Activated naive CD4-positive, alpha-beta T cell treated with anti-CD3 and anti-CD28 coated beads, Interleukin-2, amount 10 ng/mL, durations not matched to agents 7 days and 5 days (primary cell): ENCODE measurements at regions not wholly inside any gene's neighbourhood (a gene's known extent, or its start where the extent isn't known, plus 50 kb on each side); places are given as distances from the start of the nearest gene placed in this dataset.
"Not testable (repeated sequence)": the region's sequence is repeated elsewhere in the genome, so short reads cannot be mapped to it uniquely, and the experiment has no call there.

Experiments used
- CTCF ChIA-PET: fragments of 350-600 bp; sonication (Branson Sonifier 250); formaldehyde crosslinking; loops from one replicate; lab custom pipeline; 2021; ENCODE audit warnings: antibody characterized with exemption; lab: Charles Lee
- DNase-seq: peaks from one replicate; pipeline ENCODE4 v3.0.0-alpha.2; 2020
- H3K27ac Mint-ChIP-seq: one replicate; pipeline ENCODE4 v1.8.0; 2021; ENCODE audit warnings: mild to moderate bottlenecking, moderate library complexity, mixed read lengths
- H3K27me3 Mint-ChIP-seq: one replicate; pipeline ENCODE4 v1.8.0; 2021; ENCODE audit warnings: mild to moderate bottlenecking, mixed read lengths
- H3K36me3 Mint-ChIP-seq: one replicate; pipeline ENCODE4 v1.8.0; 2021; ENCODE audit warnings: mixed read lengths
- H3K4me1 Mint-ChIP-seq: one replicate; pipeline ENCODE4 v1.8.0; 2021; ENCODE audit warnings: mixed read lengths
- H3K4me3 Mint-ChIP-seq: one replicate; pipeline ENCODE4 v1.8.0; 2021; ENCODE audit warnings: mild to moderate bottlenecking, moderate library complexity, mixed read lengths
- H3K9me3 Mint-ChIP-seq: one replicate; pipeline ENCODE4 v1.8.0; 2021; ENCODE audit warnings: mixed read lengths

DNA sequence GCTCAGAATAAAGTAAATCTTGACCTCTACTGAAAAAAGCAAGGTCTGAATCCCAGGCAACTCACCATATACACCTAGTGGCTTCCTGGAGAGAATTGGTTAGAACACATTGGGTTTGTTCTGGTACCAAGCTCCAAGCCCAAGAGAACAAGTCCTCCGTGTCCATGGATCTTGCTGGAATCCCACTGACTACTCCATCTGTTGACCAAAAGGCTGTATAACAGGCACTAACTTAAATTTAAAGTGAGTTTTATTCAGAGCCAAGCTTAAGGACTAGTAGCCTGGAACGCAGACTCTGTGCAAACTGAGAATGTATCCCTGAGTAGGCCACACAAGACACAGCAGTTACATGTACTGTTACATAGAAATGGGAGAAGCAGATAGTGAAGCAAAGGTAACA, 342.1 kb upstream of the LRRC3B start:
- Mint-ChIP-seq H3K4me1 (no peaks in the 10 kb centered on the region), H3K27ac (no peak overlapping the region), H3K36me3 (no peaks in the 10 kb centered on the region), H3K9me3 (peaks cover 28% of the 10 kb centered on the region), H3K27me3 (no peaks in the 10 kb centered on the region), H3K4me3 (no peak overlapping the region)
- no peak for DNase-seq
- CTCF ChIA-PET: no interaction called here

GRCh38 chr3:26281284-26281985, 341.1 kb upstream of the LRRC3B start:
- Mint-ChIP-seq H3K27me3 (no peaks in the 10 kb centered on the region), H3K36me3 (no peaks in the 10 kb centered on the region), H3K9me3 (peaks cover 30% of the 10 kb centered on the region), H3K4me1 (no peaks in the 10 kb centered on the region), H3K4me3 (no peak overlapping the region), H3K27ac (no peak overlapping the region)
- CTCF ChIA-PET: no interaction called here
- DNase-seq: no peak

- H3K27me3 Mint-ChIP-seq, H3K27ac Mint-ChIP-seq, H3K4me3 Mint-ChIP-seq, H3K36me3 Mint-ChIP-seq, H3K4me1 Mint-ChIP-seq, CTCF ChIA-PET, DNase-seq: not testable (repeated sequence)
- H3K9me3 Mint-ChIP-seq: peaks cover 34% of the 10 kb centered on the region
Observed at GRCh38 chr3:26284503-26284902, 338.1 kb upstream of the LRRC3B start.

DNA sequence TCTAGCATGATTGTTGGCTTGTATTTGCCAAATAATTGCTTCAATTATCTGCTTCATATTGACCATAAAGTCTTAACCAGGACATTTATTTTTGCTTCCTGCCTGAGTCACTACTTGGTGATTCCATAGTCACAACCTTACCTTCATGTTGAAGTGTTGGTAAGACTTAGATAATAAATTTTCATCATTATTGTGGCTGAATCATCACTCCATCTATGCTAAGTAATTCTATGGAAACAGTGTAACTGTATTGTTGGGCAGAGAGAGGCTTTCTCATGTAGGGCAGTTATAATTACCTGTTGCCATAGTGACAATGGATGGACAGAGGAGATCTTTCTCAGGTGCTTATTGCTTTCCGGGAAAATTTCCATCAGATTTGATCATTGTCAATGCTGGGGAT, 330.7 kb upstream of the LRRC3B start:
- no peaks in the 10 kb centered on the region for H3K36me3 Mint-ChIP-seq
- peaks cover 8% of the 10 kb centered on the region for H3K9me3 Mint-ChIP-seq
- H3K27me3 Mint-ChIP-seq: no peaks in the 10 kb centered on the region
- no peaks in the 10 kb centered on the region for H3K4me1 Mint-ChIP-seq
- no peak overlapping the region for H3K27ac Mint-ChIP-seq
- CTCF ChIA-PET: no interaction called here
- no peak overlapping the region for H3K4me3 Mint-ChIP-seq
- DNase-seq: no peak

DNA sequence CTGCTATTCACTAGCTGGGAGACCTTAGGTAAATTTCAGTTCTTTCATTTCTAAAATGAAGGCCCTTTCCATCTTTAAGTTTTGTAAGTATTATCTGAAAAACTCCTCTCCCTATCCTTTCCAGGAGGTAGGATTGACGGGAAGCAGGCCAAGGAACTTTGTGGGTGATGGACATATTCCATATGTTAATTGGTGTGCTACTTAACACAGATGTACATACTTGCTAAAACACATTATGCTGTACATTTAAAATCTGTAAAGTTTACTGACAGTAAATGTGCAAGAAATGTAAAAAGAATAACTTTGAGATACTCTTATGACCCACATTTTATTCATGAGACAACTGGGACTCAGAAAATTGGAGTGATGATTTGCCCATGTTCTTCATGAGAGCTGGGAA, 329.8 kb upstream of the LRRC3B start:
- DNase-seq: no peak
- Mint-ChIP-seq H3K27ac (no peak overlapping the region), H3K9me3 (peaks cover 8% of the 10 kb centered on the region), H3K27me3 (no peaks in the 10 kb centered on the region), H3K36me3 (no peaks in the 10 kb centered on the region), H3K4me1 (no peaks in the 10 kb centered on the region), H3K4me3 (no peak overlapping the region)
- CTCF ChIA-PET: no interaction called here

DNA sequence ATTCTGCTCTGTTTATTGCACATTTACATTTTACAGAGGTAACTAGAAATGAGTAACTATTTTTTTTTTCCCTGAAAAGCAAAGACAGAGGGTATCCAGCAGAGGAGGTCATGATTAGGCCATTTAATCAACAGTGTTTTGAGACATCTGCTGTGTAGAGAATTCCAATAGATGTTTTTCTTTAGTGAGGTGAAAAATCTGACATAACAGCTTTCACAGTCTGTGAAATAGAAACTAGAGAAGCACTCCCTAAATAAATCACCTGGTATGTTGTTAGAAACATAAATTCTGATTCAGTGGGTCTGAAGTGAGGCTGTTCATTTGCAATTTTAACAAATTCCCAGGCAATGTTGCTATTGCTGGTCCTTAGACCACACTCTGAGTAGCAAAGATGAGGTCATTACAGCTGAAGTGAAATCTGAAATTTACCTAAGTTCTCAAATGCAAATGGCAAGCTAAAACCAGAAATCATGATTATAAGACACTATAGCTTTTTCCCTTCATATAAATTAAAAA, 329.2 kb upstream of the LRRC3B start:
- Mint-ChIP-seq H3K27ac (no peak overlapping the region), H3K4me1 (no peaks in the 10 kb centered on the region), H3K36me3 (no peaks in the 10 kb centered on the region), H3K4me3 (no peak overlapping the region), H3K27me3 (no peaks in the 10 kb centered on the region), H3K9me3 (peaks cover 8% of the 10 kb centered on the region)
- CTCF ChIA-PET: no interaction called here
- DNase-seq: no peak

DNA sequence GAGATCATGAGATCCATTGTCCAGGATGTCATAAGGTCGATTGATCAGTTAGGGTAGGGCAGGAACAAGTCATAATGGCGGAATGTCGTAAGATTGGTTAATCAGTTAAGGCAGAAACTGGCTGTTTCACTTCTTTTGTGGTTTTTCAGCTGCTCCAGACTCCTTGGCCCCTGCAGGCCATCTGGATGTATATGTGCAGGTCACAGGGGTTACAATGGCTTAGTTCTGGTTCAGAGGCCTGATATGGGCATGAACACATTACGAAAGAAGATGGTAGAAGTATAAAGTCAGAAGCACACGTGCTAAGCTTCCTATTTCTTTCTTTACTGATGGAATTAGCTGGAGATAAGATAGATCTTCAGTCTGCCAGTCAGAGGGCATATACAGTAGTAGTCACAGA, 315.4 kb upstream of the LRRC3B start:
- DNase-seq: no peak
- Mint-ChIP-seq H3K4me3 (no peak overlapping the region), H3K27me3 (no peaks in the 10 kb centered on the region), H3K4me1 (no peaks in the 10 kb centered on the region), H3K27ac (no peak overlapping the region), H3K9me3 (peaks cover 12% of the 10 kb centered on the region), H3K36me3 (no peaks in the 10 kb centered on the region)
- CTCF ChIA-PET: no interaction called here

- Mint-ChIP-seq H3K4me1 (no peaks in the 10 kb centered on the region), H3K4me3 (no peak overlapping the region), H3K27me3 (no peaks in the 10 kb centered on the region), H3K36me3 (no peaks in the 10 kb centered on the region), H3K27ac (no peak overlapping the region), H3K9me3 (peaks cover 11% of the 10 kb centered on the region)
- CTCF ChIA-PET: interaction anchor here (0.6 kb wide), 1 partner anchor 219 kb away, joined by 3 read pairs; no protein-coding TSS in a partner anchor
- no peak for DNase-seq
Observed at GRCh38 chr3:26307787-26308186, 314.8 kb upstream of the LRRC3B start.

DNA sequence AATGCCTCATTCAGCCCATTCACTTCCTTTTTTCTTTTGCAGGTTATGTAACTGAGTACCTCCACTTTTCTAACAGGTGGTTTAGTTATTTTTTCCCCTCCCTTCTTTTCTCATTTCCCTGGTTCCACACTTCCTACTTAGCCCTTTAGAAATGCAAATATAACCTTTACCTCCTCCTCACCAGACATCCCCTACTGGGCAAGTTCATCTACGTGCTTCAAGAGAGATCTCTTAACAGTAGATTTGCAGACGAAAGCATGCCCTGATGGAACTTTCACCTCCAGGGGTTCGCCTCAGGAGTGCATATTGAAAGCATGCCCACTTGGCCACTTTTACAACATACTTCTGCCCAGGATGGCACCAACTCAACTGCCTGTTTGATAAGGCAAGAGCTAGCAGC, 314.1 kb upstream of the LRRC3B start:
- H3K9me3 Mint-ChIP-seq: peaks cover 10% of the 10 kb centered on the region

DNA sequence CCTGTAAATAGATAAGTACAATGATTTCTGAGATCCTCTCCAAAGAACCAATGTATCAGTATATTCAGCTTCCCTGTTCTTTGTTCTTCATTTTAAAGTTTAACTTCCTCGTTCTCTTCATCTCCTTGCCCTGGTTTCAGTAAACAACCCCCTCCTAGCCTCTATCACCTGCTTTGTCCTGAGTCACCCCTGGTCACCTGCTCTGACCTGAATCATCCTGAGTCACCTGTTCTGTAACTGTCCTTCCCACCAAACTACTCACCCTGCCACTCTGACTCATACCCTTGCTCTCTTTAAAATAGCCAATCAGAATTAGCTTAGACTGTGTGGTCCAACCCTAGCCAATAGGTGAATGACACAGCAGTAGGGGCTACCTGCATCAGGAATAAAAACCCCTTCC, 313.0 kb upstream of the LRRC3B start:
- H3K27ac Mint-ChIP-seq, H3K4me3 Mint-ChIP-seq, H3K9me3 Mint-ChIP-seq: not testable (repeated sequence)

More for the DNA sequence above, 314.1 kb upstream of the LRRC3B start:
- H3K4me1 Mint-ChIP-seq: no peaks in the 10 kb centered on the region
- no peak for DNase-seq
- no peak overlapping the region for H3K4me3 Mint-ChIP-seq
- no peaks in the 10 kb centered on the region for H3K36me3 Mint-ChIP-seq
- H3K27ac Mint-ChIP-seq: no peak overlapping the region
- H3K27me3 Mint-ChIP-seq: no peaks in the 10 kb centered on the region
- CTCF ChIA-PET: no interaction called here

DNA sequence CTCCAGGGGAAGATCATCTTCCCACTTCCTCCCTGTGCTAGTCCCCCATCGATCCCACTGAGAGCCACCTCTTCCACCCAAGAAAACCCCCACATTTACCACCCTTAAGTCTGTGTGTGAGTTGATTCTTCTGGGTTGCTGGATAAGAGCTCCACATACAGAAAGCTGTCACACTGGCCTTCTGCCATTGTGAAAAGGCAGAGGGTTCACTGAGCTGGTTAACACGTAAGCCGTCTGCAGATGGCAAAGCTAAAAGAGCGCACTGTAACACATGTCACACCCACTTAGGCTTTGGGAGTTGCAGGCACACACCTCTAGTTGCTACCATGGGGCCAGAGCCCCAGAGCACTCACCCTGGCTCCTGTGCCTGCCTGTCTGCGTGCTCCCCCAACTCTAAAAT, 309.8 kb upstream of the LRRC3B start:
- H3K36me3 Mint-ChIP-seq: no peaks in the 10 kb centered on the region
- CTCF ChIA-PET: no interaction called here
- H3K27ac Mint-ChIP-seq: no peak overlapping the region
- H3K4me1 Mint-ChIP-seq: no peaks in the 10 kb centered on the region
- no peak for DNase-seq
- no peak overlapping the region for H3K4me3 Mint-ChIP-seq
- H3K9me3 Mint-ChIP-seq: peaks cover 13% of the 10 kb centered on the region
- no peaks in the 10 kb centered on the region for H3K27me3 Mint-ChIP-seq

More for the DNA sequence above, 313.0 kb upstream of the LRRC3B start:
- H3K36me3 Mint-ChIP-seq, CTCF ChIA-PET, H3K27me3 Mint-ChIP-seq, DNase-seq, H3K4me1 Mint-ChIP-seq: not testable (repeated sequence)

DNA sequence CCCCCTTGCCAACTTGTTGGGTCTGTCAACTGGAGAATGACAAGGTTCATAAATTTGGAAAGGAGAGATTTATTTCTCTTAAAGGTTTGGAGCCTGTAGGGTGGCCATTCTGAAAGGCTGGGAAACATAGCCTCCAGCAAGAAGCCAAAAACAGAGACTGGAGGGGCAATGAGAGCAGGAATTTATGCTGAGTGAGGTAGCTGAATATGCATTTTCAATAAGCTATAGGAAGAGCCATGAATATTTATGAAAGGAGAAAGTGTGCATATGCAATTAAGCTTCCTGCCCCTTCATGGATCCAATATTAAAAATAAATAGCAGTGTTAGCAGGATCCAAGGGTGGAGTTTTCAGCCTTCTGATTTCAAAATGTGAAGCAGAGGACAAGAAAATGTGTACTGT, 306.1 kb upstream of the LRRC3B start:
- Mint-ChIP-seq H3K9me3 (peaks cover 20% of the 10 kb centered on the region), H3K36me3 (no peaks in the 10 kb centered on the region), H3K4me3 (no peak overlapping the region), H3K27ac (no peak overlapping the region), H3K27me3 (no peaks in the 10 kb centered on the region), H3K4me1 (no peaks in the 10 kb centered on the region)
- no peak for DNase-seq
- CTCF ChIA-PET: no interaction called here

GRCh38 chr3:26323741-26324140, 298.8 kb upstream of the LRRC3B start:
- H3K36me3 Mint-ChIP-seq, DNase-seq, H3K4me3 Mint-ChIP-seq, H3K27ac Mint-ChIP-seq, H3K27me3 Mint-ChIP-seq, CTCF ChIA-PET, H3K4me1 Mint-ChIP-seq: not testable (repeated sequence)
- peaks cover 16% of the 10 kb centered on the region for H3K9me3 Mint-ChIP-seq

DNA sequence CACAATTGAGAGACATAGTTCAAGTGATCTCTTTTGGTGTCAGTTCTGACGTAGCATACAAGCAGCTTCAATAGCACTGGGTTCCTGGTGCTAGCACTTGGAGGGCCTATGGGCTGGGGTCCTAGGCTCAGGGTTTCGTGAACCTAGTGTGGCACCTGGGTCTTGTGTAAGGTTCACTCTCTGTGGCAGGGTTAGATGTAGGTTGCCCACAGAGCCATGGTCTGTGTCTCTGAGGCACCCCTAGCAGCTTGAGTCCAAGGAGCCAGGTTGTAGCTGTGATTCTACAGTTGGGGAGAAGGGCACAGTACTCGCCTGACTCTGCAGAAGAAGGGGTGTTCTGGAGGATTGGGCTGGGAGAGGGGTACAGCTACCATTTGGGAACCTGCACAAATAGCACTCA, 282.6 kb upstream of the LRRC3B start:
- Mint-ChIP-seq H3K27ac (no peak overlapping the region), H3K4me3 (no peak overlapping the region), H3K9me3 (peaks cover 2% of the 10 kb centered on the region), H3K27me3 (no peaks in the 10 kb centered on the region), H3K4me1 (no peaks in the 10 kb centered on the region), H3K36me3 (no peaks in the 10 kb centered on the region)
- DNase-seq: no peak
- CTCF ChIA-PET: no interaction called here

DNA sequence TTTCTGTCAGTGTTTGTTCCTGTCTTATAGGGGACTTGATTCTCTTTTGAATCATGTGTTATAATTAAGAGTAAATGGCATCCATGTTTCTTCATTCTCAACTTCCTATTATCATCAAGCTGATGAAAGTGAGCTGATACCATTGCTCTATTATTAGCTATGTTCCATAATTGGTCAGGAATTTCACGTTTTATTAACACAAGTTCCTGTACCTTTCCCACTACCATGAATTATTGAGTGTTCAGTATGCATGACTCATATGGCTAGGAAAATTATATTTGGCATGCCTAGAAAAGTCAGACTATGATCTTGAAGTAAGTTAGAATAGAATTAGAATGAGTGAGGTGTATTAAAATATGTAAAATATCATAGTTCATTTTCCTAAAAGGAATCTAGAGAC, 278.9 kb upstream of the LRRC3B start:
- DNase-seq: no peak
- Mint-ChIP-seq H3K4me1 (no peaks in the 10 kb centered on the region), H3K4me3 (no peak overlapping the region), H3K27me3 (no peaks in the 10 kb centered on the region), H3K27ac (no peak overlapping the region), H3K36me3 (no peaks in the 10 kb centered on the region), H3K9me3 (peaks cover 14% of the 10 kb centered on the region)
- CTCF ChIA-PET: no interaction called here
